ENCODE measurements at regions not wholly inside any gene's neighbourhood (a gene's known extent, or its start where the extent isn't known, plus 50 kb on each side); places are given as distances from the start of the nearest gene placed in this dataset.

DNA sequence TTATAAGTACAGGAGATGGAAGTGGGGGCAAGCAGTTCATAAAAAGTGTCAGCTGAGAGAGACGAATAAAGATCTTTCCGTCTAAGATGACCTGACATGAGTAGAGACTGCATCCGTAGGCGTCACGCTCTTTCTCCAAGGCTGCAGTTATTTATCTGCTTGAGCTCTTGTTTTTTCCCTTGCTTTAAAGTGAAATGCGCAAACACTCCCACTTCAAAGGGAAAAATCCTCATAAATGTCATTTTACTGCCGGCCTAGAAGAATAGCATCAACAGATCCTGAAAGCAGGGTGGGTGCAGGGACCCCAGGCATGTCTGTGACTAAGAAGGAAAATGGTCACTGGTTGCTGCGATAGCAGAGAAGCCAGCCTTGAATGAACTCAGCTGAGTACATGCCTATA lies 647.4 kb downstream of the MED13L start:
- no peak for DNase-seq

- DNase-seq, result no peak
Measured at GRCh38 chr12:115626210-115626609, 651.3 kb downstream of the MED13L start.

GRCh38 chr12:115623764-115624334 lies 653.6 kb downstream of the MED13L start:
- no peak for DNase-seq

GRCh38 chr12:115623275-115623674 lies 654.2 kb downstream of the MED13L start:
- no peak for DNase-seq

DNA sequence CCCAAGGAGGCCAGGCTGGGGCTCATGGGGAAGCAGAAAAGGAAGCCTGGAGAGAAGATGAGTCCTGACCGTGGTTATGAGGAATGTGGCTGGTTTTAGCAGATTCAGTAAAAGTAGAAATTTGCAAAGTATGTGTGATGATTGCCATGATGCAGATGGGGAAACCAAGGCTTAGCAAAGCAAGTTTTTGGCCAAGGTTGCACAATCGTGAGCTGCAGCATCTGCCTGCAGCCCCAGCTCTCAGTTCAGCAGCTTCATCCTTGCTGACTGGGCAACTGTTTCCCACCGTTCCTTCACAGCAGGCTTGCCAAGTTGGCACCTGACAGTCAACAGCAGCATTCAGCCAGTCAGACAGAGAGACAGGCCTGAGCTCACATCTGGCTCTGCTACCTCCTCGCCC lies 656.7 kb downstream of the MED13L start:
- DNase-seq, result no peak

- DNase-seq, result no peak
Measured at GRCh38 chr12:115619889-115620288, 657.6 kb downstream of the MED13L start.

DNA sequence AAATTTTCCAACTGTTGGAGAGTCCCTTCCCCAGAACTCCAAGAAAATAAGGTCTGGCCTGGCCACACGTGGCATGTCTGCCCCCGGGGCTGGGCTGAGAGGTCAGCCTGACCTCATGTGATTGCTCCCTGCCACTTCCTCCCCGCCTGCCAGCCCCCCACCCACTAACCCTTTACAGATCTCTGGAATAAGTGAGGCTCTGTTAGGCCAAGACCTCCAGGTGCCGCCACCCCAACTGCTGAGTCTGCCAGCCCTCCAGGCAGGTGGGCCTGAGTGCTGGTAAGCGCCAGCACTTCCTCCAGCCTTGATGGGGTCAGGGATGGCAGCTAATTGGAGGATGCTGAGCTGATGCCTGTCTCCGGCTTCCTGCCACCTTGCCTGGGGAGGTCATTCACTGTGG lies 658.4 kb downstream of the MED13L start:
- DNase-seq, result no peak

- no peak for DNase-seq
Measured at GRCh38 chr12:115618105-115618504, 659.4 kb downstream of the MED13L start.

DNA sequence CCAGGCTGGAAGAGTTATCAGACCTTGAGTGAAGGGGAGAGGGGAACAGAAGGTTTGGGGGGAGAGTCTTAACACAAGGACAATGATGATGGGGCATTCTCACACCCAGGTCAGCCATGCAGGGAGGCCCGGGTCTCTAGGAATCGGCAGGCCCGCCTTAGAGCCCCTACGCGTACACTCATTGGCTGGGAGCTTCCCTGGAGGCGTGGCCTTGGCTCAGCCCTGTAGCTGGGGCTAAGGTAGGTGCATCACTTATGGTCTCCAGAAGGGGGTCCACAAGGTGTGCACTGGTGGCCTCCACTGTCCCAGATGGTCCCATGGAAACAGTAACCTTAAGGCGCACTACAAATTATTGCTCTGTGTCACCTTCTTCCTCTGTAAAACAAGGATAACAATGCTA lies 660.1 kb downstream of the MED13L start:
- DNase-seq, result no peak

DNA sequence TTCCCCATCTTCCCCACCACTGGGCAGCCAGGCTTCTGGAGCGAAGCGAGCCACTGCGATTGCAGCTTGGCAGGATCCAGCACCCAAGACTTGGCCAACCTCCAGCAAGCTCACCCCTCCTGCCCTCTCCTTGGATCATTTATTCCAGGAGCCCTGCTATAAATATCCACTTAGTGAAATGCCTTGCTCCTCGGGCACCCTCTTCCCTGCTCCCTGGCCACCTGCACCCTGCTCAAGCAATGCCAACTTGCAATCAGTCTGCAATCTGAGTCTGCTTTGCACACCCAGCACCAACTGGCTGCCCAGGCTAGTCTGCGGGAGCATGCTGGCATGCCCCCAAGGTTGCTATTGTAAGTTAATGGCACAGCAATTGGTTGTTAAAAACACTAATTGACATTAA lies 666.0 kb downstream of the MED13L start:
- DNase-seq, result no peak

DNA sequence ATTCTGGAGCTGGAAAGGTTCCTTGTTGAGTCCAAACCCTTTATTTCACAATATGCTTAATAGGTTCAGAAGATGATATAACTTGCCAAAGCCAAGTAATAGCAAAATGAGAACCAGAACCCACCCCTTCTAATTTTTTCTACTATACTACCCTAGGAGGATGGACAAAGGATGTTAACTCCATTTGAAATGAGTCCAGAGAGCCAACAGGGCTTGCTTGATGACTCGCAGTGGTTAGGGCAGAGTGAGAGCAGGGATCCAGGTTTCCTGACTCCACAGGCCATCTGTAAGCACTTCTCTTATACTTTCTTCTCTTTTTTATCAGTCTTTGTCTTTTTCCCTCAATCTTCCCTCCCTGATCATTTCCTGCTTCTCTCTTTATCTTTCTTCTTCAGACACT lies 668.1 kb downstream of the MED13L start:
- no peak for DNase-seq

DNA sequence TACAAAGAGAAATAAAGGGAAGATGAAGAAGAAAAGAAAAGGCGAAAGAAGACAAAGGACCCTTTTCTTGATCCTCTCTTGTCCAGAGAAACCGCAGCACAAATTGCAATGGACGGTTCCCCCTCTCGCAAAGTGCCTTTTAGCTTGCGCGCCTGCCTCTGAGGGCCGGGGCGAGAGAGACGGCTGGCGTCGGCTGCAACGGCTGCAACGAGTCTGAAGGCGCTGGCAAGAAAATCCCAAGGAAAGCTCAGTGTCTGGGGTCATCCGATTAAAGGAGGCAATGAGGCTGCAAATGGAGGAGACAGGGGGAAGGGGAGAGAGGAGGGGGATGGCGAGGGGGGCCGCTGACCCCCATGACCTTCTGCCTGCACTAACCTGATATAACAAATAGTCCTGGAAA lies 671.5 kb downstream of the MED13L start:
- DNase-seq, result no peak

GRCh38 chr12:115598871-115599811 lies 678.4 kb downstream of the MED13L start:
- no peak for DNase-seq

DNA sequence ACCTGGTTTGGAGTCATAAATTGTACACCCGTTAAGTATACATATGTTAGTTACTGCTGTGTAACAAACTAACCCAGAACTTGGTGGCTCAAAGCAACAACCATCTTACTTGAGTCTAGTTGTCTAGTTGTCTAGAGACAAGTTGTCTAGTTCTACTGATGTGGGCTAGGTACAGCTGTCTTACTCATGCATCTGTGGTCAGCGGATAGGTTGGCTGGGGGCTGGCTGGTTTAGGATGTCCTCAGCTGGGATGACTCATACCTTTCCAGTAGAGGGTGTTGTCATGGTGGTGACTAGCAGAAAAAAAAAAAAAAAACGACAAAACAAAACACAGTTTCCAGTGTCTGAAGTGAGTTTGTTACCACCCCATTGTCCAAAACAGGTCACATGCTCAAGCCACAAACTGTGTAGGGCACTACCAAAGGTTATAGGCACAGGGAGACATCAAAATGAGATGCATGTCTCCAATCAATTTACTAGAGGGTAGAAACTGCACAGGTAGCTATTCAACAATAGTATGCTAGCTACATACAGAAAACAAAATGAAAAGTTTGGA lies 680.3 kb downstream of the MED13L start:
- DNase-seq, result peak; percentile 10

GRCh38 chr12:115588131-115588530 lies 689.4 kb downstream of the MED13L start:
- no peak for DNase-seq

GRCh38 chr12:115584156-115584555 lies 693.3 kb downstream of the MED13L start:
- no peak for DNase-seq

DNA sequence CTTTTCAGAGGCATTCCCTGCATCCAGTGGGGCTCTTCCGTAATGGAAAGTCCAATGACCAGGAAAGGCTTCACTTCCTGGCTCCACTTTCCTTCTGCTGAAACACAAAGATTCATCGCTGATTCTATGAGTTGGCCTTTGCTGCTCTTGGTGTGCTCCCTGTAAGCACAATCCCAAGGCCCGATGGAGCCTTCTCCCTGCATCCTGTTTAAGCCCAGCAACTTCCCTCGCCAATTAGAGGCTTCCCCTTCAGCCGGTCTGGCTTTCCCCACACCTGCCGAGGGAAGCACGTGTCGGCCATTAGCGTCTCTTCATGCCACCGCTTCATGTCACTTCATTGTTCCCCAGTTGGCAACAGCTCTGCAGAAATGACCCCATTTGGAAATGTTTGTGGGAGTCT lies 693.9 kb downstream of the MED13L start:
- DNase-seq, result no peak

DNA sequence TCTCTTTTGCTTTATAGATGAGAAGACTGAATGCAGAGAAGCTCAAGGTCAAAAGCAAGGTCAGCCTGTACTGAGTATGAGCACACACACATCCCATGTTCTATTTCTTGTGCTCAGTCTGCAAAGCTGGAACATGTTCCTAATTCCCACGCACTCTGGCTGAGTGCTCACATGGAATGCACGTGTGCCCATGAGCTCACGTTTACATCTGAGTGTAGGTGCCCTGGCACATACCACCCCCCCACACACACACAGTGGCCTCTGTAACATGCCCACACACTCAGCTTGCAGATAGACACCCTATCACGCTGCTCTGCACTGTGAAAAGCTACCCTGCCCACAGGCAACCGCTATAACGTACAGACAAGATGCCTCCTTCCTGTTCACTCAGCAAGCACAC lies 700.1 kb downstream of the MED13L start:
- no peak for DNase-seq

GRCh38 chr12:115574826-115575225 lies 702.7 kb downstream of the MED13L start:
- no peak for DNase-seq

DNA sequence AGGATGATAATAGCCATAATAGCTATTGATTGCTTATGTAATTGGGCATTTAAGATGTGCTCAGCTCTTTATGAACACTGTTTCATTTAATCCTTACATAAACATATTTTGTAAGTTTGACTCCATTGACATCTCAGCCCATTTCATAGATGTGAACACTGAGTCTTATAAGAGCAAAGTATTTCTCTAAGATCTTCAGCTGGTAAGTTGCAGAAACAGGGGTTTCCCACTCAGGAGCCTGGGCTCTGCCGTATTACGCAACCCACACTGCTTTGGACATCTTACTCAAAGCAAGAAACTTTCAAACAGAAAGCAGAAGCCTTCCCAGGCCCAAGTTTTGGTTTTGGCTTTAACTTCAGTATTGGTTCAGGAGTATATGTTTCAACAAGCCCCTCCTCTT lies 705.1 kb downstream of the MED13L start:
- no peak for DNase-seq

GRCh38 chr12:115571446-115571845 lies 706.0 kb downstream of the MED13L start:
- DNase-seq, result no peak

DNA sequence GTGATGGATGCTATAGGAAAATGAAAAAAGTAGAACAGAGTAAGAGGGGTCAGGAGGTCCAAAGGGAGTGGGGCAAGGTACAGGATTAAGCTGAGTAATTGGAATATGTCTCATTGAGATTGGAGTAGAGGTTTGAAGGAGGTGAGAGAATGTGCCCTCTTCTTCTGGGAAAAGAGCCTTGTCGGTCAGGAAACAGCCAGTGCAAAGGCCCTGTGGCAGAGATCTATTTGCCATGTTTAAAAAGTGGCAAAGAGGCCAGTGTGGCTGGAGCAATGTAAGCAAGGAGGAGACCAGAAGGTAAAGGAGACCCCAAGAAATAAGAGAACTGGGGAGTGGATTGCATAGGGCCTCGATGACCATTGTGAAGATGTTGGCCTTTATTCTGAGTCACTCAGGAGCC lies 706.5 kb downstream of the MED13L start:
- DNase-seq, result no peak

GRCh38 chr12:115570069-115570777 lies 707.3 kb downstream of the MED13L start:
- DNase-seq, result peak; percentile 8

Data from GOT3 (cell line).